ENCODE measurements at regions not wholly inside any gene's neighbourhood (a gene's known extent, or its start where the extent isn't known, plus 50 kb on each side); places are given as distances from the start of the nearest gene placed in this dataset.

DNA sequence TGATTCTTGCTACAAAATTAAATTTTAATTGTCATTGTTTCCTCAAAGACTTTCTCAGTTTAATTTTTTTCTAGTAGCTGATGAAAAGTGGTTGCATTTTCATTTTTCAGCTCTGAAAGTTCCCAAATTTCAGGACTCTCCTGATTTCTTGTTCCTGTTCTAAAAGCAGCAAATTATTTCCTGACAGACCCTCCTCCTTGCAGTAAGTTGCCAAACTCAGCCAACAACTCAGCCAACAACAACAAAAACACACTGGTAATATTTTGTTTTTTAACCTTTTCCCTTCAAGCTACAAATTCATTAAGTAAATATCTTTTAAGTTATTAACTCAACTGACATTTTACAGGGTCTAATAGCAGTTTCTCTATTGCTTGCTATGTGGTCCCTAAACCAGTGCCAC lies 487.8 kb upstream of the NUDT12 start:
- TF ChIP-seq, protein P1, sequence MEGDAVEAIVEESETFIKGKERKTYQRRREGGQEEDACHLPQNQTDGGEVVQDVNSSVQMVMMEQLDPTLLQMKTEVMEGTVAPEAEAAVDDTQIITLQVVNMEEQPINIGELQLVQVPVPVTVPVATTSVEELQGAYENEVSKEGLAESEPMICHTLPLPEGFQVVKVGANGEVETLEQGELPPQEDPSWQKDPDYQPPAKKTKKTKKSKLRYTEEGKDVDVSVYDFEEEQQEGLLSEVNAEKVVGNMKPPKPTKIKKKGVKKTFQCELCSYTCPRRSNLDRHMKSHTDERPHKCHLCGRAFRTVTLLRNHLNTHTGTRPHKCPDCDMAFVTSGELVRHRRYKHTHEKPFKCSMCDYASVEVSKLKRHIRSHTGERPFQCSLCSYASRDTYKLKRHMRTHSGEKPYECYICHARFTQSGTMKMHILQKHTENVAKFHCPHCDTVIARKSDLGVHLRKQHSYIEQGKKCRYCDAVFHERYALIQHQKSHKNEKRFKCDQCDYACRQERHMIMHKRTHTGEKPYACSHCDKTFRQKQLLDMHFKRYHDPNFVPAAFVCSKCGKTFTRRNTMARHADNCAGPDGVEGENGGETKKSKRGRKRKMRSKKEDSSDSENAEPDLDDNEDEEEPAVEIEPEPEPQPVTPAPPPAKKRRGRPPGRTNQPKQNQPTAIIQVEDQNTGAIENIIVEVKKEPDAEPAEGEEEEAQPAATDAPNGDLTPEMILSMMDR (conservative IDR thresholded peaks at IDR 0.05) = no peak
- TF ChIP-seq ZFX (IDR thresholded peaks at IDR 0.05) = no peak
